ENCODE measurements at regions not wholly inside any gene's neighbourhood (a gene's known extent, or its start where the extent isn't known, plus 50 kb on each side); places are given as distances from the start of the nearest gene placed in this dataset.

DNA sequence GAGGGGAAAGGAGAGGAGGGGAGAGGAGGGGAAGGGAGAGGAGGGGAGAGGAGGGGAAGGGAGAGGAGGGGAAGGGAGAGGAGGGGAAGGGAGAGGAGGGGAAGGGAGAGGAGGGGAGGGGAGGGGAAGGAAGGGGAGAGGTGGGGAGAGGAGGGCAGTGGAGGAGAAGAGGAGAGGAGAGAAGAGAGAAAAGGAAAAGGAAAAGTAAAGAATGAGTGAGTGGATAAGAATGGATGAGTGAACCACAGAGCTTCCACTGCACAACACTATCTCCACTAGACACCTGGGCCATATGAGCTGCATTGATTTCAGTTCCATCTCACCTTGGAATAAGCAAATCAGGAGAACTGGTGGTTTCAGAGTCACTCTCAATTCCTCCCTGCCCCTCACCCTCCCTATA is 204.1 kb upstream of the TOX3 start:
- TF ChIP-seq, protein P1, sequence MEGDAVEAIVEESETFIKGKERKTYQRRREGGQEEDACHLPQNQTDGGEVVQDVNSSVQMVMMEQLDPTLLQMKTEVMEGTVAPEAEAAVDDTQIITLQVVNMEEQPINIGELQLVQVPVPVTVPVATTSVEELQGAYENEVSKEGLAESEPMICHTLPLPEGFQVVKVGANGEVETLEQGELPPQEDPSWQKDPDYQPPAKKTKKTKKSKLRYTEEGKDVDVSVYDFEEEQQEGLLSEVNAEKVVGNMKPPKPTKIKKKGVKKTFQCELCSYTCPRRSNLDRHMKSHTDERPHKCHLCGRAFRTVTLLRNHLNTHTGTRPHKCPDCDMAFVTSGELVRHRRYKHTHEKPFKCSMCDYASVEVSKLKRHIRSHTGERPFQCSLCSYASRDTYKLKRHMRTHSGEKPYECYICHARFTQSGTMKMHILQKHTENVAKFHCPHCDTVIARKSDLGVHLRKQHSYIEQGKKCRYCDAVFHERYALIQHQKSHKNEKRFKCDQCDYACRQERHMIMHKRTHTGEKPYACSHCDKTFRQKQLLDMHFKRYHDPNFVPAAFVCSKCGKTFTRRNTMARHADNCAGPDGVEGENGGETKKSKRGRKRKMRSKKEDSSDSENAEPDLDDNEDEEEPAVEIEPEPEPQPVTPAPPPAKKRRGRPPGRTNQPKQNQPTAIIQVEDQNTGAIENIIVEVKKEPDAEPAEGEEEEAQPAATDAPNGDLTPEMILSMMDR (IDR thresholded peaks at IDR 0.05) = no peak
- no peaks in the 10 kb centered on the region for H3K36me3 Mint-ChIP-seq (ENCODE audit: low read depth)
- H3K27ac Mint-ChIP-seq (ENCODE audit: unreplicated experiment) = no peak overlapping the region
- H3K4me3 Mint-ChIP-seq (ENCODE audit: unreplicated experiment) = no peak overlapping the region
- no peaks in the 10 kb centered on the region for H3K4me1 Mint-ChIP-seq (ENCODE audit: low read depth)
- peaks cover 2% of the 10 kb centered on the region for H3K27me3 Mint-ChIP-seq (ENCODE audit: low read depth)
- DNase-seq (ENCODE audit: low spot score) = no peak
- H3K9me3 Mint-ChIP-seq (ENCODE audit: low read depth) = no peaks in the 10 kb centered on the region

DNA sequence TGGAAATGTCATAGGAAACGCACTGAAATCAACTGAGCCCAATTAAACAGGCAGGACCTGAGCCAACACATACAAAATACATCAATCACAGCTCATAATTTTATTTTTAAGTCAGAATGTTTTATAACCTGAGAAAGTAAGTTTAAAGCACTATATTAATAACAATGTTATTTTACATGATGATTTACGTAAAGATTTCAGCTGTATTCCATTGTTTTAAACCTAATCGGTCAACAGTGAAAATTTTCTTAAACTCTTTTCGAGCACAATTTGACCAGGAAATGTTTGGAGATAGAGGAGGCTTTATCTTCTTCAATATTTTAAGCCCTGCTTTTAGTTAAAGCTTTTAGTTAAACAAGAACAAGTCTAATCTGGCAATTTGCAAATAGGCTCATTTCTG is 201.8 kb upstream of the TOX3 start:
- Mint-ChIP-seq H3K27me3 (ENCODE audit: low read depth) (peaks cover 2% of the 10 kb centered on the region), H3K27ac (ENCODE audit: unreplicated experiment) (no peak overlapping the region), H3K36me3 (ENCODE audit: low read depth) (no peaks in the 10 kb centered on the region), H3K9me3 (ENCODE audit: low read depth) (no peaks in the 10 kb centered on the region), H3K4me1 (ENCODE audit: low read depth) (no peaks in the 10 kb centered on the region), H3K4me3 (ENCODE audit: unreplicated experiment) (no peak overlapping the region)
- TF ChIP-seq, protein P1 (IDR thresholded peaks at IDR 0.05) = no peak
- DNase-seq (ENCODE audit: low spot score) = no peak

DNA sequence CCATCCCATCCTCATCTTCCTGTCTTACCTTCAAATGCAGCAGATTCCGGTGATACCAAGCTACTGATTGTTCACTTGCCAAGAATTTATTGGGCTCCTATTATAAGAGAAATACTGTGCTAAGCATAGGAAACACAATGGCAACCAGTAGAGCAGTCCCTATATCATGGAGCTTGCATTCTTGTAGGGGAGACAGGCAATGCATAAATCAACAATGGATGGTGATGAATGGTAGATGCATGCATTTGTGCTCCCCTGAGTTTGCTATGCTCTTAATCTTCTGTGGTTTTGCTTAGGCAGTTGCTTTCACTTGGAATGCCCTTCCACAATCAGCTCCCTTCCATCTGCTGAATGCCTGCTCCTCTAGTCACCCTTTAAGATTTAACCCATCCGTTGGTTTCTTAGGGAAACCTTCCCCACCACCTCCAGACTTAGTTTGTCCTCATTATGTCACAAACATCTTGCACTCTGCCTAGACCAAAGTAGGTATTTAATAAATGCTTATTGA is 200.2 kb upstream of the TOX3 start:
- TF ChIP-seq, protein P1 (IDR thresholded peaks at IDR 0.05) = no peak
- no peaks in the 10 kb centered on the region for H3K36me3 Mint-ChIP-seq (ENCODE audit: low read depth)
- no peak overlapping the region for H3K4me3 Mint-ChIP-seq (ENCODE audit: unreplicated experiment)
- no peaks in the 10 kb centered on the region for H3K9me3 Mint-ChIP-seq (ENCODE audit: low read depth)
- no peaks in the 10 kb centered on the region for H3K4me1 Mint-ChIP-seq (ENCODE audit: low read depth)
- no peak overlapping the region for H3K27ac Mint-ChIP-seq (ENCODE audit: unreplicated experiment)
- no peak for DNase-seq (ENCODE audit: low spot score)
- peaks cover 2% of the 10 kb centered on the region for H3K27me3 Mint-ChIP-seq (ENCODE audit: low read depth)

DNA sequence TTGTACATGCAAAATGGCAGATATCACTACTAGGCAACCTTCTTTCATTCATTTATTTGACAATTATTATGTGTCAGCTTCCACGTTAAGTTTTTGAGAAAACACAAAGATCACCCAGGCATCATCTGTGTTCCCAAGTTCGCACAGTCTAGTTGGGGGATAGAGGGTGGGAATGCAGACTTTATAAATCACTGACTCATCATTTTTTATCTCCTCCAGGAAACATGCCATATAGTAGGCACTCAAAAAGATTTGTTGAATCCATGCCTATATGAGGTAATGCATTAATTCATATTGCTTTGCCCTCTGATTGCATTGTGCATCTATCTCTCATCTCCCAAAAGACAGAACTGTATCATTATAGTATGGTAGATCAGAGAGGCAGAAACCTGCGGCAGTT is 196.8 kb upstream of the TOX3 start:
- no peak for DNase-seq (ENCODE audit: low spot score)
- TF ChIP-seq, protein P1 (IDR thresholded peaks at IDR 0.05) = no peak
- no peaks in the 10 kb centered on the region for H3K27me3 Mint-ChIP-seq (ENCODE audit: low read depth)
- H3K4me1 Mint-ChIP-seq (ENCODE audit: low read depth) = no peaks in the 10 kb centered on the region
- H3K4me3 Mint-ChIP-seq (ENCODE audit: unreplicated experiment) = no peak overlapping the region
- no peaks in the 10 kb centered on the region for H3K36me3 Mint-ChIP-seq (ENCODE audit: low read depth)
- no peak overlapping the region for H3K27ac Mint-ChIP-seq (ENCODE audit: unreplicated experiment)
- peaks cover 10% of the 10 kb centered on the region for H3K9me3 Mint-ChIP-seq (ENCODE audit: low read depth)

DNA sequence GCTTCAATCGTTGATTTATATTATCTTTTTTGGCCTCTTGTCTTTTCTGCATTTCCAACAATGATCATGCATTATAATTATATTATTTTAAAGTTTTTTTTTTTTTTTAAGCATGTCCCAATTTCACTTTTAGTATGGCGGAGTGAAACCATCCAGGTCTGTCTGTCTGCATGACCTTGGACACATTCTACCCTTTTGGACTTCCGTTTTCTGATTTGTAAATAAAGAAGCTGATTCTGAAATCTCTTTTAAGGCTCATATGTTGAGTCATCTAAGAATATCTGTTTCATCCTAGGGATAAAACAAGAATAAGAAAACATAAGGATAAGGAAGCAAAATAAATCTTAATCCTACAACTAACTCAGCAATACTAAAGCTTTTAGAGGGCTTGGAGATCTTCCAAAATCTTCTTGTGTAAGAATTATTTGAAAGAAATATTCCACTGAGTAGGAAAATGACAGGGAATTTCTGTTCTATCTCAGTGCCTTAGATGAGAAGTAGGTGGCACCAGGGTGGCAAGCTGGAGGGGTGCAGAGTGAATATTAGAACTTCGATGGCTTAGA is 195.7 kb upstream of the TOX3 start:
- peaks cover 13% of the 10 kb centered on the region for H3K9me3 Mint-ChIP-seq (ENCODE audit: low read depth)
- no peaks in the 10 kb centered on the region for H3K4me1 Mint-ChIP-seq (ENCODE audit: low read depth)
- no peaks in the 10 kb centered on the region for H3K27me3 Mint-ChIP-seq (ENCODE audit: low read depth)
- TF ChIP-seq, protein P1 (IDR thresholded peaks at IDR 0.05) = no peak
- H3K36me3 Mint-ChIP-seq (ENCODE audit: low read depth) = no peaks in the 10 kb centered on the region
- no peak overlapping the region for H3K4me3 Mint-ChIP-seq (ENCODE audit: unreplicated experiment)
- DNase-seq (ENCODE audit: low spot score) = no peak
- no peak overlapping the region for H3K27ac Mint-ChIP-seq (ENCODE audit: unreplicated experiment)

All from chondrocyte (in vitro differentiated cells).